NCI-H446 (cell line): ENCODE measurements at regions not wholly inside any gene's neighbourhood (a gene's known extent, or its start where the extent isn't known, plus 50 kb on each side); places are given as distances from the start of the nearest gene placed in this dataset.

Experiments
- DNase-seq, 2 experiments: peaks; one replicate each; lab custom pipeline; 2025; lab: John Stamatoyannopoulos, UW

GRCh38 chr10:8428654-8429053 is 374.2 kb downstream of the GATA3 start:
- DNase-seq, result no peak

- DNase-seq, result no peak
Observed at GRCh38 chr10:8430321-8430720, 375.8 kb downstream of the GATA3 start.

GRCh38 chr10:8431511-8431910 is 377.0 kb downstream of the GATA3 start:
- no peak for DNase-seq

DNA sequence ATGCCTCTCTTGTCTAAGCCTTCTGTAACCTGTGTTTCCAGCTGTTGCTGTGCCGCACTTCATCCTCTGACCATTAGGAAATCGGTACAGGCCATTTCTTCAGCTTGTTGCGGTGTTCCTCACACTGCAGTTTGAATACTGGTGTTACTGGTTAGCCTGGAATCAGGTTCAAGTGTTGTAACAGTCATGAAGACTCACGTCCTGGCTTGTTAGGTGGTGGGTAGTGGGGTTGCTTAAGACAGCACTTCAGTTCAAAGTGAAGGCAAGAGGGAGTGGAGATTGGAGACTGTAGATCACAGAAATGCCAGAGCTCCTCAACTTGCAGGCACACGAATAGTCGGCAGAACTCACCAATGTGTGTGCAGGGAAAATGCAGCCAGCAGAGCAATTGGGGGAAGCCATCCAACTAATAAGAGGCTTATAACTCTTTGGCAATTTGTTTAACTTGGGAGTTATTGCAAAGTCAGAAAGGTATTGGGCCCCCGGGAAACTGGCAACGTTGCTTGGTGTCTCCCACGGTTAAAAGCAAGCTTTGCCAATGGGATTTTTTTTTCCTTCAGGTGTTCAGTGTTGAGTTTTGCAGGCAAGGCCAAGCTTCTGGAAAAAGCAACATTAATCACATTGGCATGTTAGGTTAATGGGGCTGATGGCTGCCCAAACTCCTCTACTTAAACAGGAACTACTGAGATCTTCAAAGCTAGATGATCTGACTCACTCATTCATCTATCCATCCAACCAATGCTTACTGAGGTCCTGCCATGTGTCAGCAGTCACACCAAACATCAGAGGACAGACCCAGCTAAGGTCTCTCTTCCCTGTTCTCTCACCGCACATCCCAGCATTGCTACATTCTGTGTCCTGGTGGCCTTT is 380.9 kb downstream of the GATA3 start:
- no peak for DNase-seq

- DNase-seq, result no peak
Observed at GRCh38 chr10:8437896-8438295, 383.4 kb downstream of the GATA3 start.

- DNase-seq, result no peak
Observed at GRCh38 chr10:8438603-8439002, 384.1 kb downstream of the GATA3 start.

DNA sequence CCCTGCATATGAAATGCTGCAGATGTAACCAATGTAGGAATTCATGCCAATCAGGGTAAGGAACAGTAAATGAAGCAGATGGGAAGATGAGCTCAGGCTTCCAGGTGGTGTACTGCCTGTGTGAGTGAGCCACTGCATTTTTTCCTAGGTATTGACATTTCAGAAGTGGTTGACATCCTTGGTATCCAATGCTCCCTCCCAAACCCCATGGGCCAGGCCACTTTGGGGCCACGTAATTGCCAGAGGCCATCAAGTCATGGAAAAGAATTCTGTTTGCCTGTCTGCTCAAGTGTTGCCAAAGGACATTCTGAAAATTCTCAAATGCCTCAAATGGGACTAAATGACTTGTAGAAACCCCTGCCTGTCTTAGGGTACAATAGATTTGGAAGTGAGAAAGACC is 384.6 kb downstream of the GATA3 start:
- no peak for DNase-seq

- no peak for DNase-seq
Observed at GRCh38 chr10:8444630-8445029, 390.1 kb downstream of the GATA3 start.

GRCh38 chr10:8445353-8445752 is 390.9 kb downstream of the GATA3 start:
- DNase-seq, result no peak

GRCh38 chr10:8449909-8450308 is 395.4 kb downstream of the GATA3 start:
- DNase-seq, result no peak

- no peak for DNase-seq
Observed at GRCh38 chr10:8453587-8453986, 399.1 kb downstream of the GATA3 start.

GRCh38 chr10:8454357-8454756 is 399.9 kb downstream of the GATA3 start:
- DNase-seq, result no peak

- no peak for DNase-seq
Observed at GRCh38 chr10:8455181-8455580, 400.7 kb downstream of the GATA3 start.

- no peak for DNase-seq
Observed at GRCh38 chr10:8456386-8456785, 401.9 kb downstream of the GATA3 start.

DNA sequence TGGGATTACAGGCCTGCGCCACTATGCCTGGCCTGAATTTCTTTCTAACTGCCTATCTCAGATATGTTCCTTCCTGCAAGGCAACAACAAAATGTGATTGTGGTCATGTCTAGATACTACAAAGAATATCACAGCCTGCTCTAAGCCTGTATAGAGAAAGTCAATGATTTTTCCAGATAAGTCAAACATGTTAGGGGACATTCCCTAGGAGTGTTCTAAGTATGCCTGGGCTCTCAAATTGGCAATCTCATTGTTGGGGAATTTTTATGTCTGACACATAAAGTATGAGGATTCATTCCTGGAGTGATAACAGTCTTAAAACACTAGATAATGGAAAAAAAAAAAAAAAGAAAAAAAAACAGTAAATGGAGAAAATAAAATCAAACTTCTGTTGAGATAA is 406.1 kb downstream of the GATA3 start:
- DNase-seq, result no peak

- no peak for DNase-seq
Observed at GRCh38 chr10:8462565-8462964, 408.1 kb downstream of the GATA3 start.

- DNase-seq, result no peak
Observed at GRCh38 chr10:8463853-8464252, 409.4 kb downstream of the GATA3 start.

DNA sequence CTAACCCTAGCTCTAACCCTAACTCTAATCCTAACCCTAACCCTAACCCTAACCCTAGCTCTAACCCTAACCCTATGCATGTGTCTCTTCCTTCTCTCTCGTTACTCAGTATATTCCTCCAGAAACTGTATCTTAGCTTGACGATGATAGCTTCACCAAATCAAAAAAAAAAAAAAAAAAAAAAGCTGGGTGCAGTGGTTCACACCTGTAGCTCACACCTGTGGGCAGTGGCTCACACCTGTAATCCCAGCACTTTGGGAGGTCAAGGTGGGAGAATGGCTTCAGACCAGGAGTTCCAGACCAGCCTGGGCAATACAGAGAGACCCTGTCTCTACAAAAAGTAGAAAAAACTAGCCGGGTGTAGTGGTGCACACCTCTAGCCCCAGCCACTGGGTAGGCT is 414.0 kb downstream of the GATA3 start:
- DNase-seq, result no peak

DNA sequence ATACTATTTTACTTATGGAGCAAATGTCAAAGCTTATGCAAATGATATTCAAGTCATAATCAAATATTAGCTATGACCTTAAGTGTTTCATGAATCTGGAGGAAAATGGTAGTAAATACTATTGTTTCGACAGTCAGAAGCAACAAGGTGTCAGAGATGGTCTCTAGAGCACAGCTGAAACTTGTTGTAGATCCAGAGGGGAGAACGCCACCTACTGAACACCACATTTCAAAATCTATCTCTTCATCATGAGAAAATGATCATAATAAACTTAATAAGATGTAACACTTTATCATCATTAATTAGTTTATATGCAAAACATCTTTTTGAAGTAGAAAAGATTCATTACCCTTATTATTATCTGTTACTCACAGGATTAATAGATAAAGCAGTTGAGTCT is 418.7 kb downstream of the GATA3 start:
- no peak for DNase-seq

GRCh38 chr10:8477300-8477699 is 422.8 kb downstream of the GATA3 start:
- no peak for DNase-seq

DNA sequence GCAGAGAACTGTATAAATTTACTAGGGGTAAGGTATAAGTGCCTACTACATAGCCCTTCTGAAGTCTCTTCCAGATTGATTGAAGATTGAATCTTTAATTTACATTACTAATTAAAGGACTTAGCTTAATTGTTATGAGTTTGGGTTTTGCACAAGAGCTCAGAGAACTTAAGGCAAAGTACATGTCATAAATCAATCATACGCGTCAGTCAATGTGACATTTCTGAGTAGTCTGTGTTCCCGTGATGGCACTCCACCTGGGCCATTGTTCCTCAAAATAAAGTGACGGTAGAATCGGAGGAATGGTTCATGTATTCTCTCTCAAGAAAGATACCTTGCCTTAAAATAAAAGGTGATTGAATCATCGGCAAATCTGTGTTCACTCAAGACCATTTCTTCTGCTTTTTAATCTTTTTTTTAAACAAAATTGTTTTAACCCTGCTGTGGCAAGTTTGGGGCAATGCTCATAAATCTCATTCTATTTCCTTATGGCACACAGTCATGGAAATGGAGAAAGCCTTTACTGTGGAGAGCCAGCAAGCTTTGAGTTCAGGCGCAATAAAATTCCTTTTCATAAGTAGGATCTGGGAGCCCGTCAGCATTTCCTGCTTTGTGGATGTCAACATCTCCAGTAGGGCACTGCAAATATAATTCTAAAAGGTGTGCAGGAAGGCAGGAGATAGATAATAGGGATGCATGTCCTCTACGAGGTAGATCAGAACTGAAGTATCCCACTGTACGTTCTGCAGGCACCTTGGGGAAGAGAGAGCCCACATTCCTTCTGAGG is 427.4 kb downstream of the GATA3 start:
- DNase-seq, result no peak

GRCh38 chr10:8485032-8485431 is 430.5 kb downstream of the GATA3 start:
- DNase-seq, result no peak

DNA sequence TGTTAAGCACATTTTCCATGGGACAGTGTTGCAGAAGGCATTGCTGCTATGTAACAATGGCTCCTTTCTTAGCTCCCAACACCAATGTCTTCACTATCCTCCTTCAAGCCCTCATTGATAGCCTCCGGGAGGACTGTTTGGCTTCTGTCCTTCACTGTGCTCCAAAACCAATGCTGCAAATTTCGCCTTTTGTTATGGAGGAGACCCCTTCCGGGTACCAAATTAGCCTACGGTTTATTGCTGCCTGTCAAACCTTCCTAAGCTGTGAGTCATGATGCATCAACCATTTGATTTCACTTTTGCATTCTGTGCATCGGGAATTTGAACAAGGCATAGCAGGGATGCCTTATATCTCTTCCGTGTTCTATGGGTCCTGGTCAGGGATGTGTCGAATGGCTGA is 432.9 kb downstream of the GATA3 start:
- DNase-seq, result no peak
